ENCODE measurements at regions not wholly inside any gene's neighbourhood (a gene's known extent, or its start where the extent isn't known, plus 50 kb on each side); places are given as distances from the start of the nearest gene placed in this dataset.

- no peak for DNase-seq
Observed at GRCh38 chr1:201660931-201661822, 122.2 kb downstream of the NAV1 start.

- DNase-seq, result no peak
Observed at GRCh38 chr1:201661823-201662359, 123.0 kb downstream of the NAV1 start.

GRCh38 chr1:201662646-201663045, 123.7 kb downstream of the NAV1 start:
- DNase-seq, result no peak

GRCh38 chr1:201663491-201664113, 124.7 kb downstream of the NAV1 start:
- DNase-seq, result no peak

GRCh38 chr1:201665036-201665435, 126.1 kb downstream of the NAV1 start:
- DNase-seq, result no peak

GRCh38 chr1:201666102-201666501, 127.2 kb downstream of the NAV1 start:
- no peak for DNase-seq

GRCh38 chr1:201666645-201667044, 127.7 kb downstream of the NAV1 start:
- no peak for DNase-seq

GRCh38 chr1:201667479-201667878, 128.6 kb downstream of the NAV1 start:
- DNase-seq, result no peak

- no peak for DNase-seq
Observed at GRCh38 chr1:201670517-201670916, 131.6 kb downstream of the NAV1 start.

- no peak for DNase-seq
Observed at GRCh38 chr1:201672685-201673084, 133.8 kb downstream of the NAV1 start.

GRCh38 chr1:201673093-201673492, 134.2 kb downstream of the NAV1 start:
- DNase-seq, result peak; percentile 21

- DNase-seq, result no peak
Observed at GRCh38 chr1:201673915-201674314, 135.0 kb downstream of the NAV1 start.

- DNase-seq, result peak; percentile 46
Observed at GRCh38 chr1:201675143-201675542, 136.2 kb downstream of the NAV1 start.

GRCh38 chr1:201676197-201676596, 137.3 kb downstream of the NAV1 start:
- peak; percentile 10 for DNase-seq

- DNase-seq, result no peak
Observed at GRCh38 chr1:201676641-201677040, 137.7 kb downstream of the NAV1 start.

GRCh38 chr1:201678264-201679101, 139.6 kb downstream of the NAV1 start:
- no peak for DNase-seq

GRCh38 chr1:201681375-201681774, 142.4 kb downstream of the NAV1 start:
- no peak for DNase-seq

- no peak for DNase-seq
Observed at GRCh38 chr1:201682964-201683363, 144.0 kb downstream of the NAV1 start.

- DNase-seq, result no peak
Observed at GRCh38 chr1:201683397-201683796, 144.5 kb downstream of the NAV1 start.

GRCh38 chr1:201685485-201685884, 143.5 kb upstream of the IPO9 start:
- DNase-seq, result no peak

GRCh38 chr1:201686714-201687455, 142.1 kb upstream of the IPO9 start:
- peak; percentile 30 for DNase-seq

GRCh38 chr1:201688514-201688913, 140.4 kb upstream of the IPO9 start:
- no peak for DNase-seq
